Mammary epithelial cell (primary cell): ENCODE measurements at regions not wholly inside any gene's neighbourhood (a gene's known extent, or its start where the extent isn't known, plus 50 kb on each side); places are given as distances from the start of the nearest gene placed in this dataset.

ENCODE experiments used
- CTCF ChIP-seq, 2 donors: IDR thresholded peaks in 1 of 2; conservative IDR thresholded peaks in 1 of 2; 2 replicates each; pipeline ENCODE4 v1.5.1; 2011 to 2012; ENCODE audit warnings: inconsistent platforms in 2 of 2, low read length in 2 of 2, mild to moderate bottlenecking in 2 of 2, control low read depth in 1 of 2, low read depth in 1 of 2; ENCODE audit not compliant: insufficient read depth in 1 of 2; ENCODE audit errors: extremely low read depth in 1 of 2
- EZH2 ChIP-seq: IDR thresholded peaks from 2 replicates; pipeline ENCODE4 v1.6.1; 2012; ENCODE audit warnings: low read length, inconsistent platforms, borderline replicate concordance

- no peak for TF ChIP-seq CTCF (conservative IDR thresholded peaks at IDR 0.05 in 1 of 2, IDR thresholded peaks at IDR 0.05 in 1 of 2; ENCODE audit: extremely low read depth in 1 of 2, insufficient read depth in 1 of 2, low read depth in 1 of 2, low read length in 2 of 2)
- TF ChIP-seq EZH2, result no peak
Observed at GRCh38 chr6:12575961-12576360, 140.6 kb upstream of the PHACTR1 start.
